Upper lobe of right lung (tissue), 1 donor: ENCODE measurements at regions not wholly inside any gene's neighbourhood (a gene's known extent, or its start where the extent isn't known, plus 50 kb on each side); places are given as distances from the start of the nearest gene placed in this dataset.
A peak's percentile ranks its signal among the peaks of the same experiment; 100 is the strongest.

Experiments used
- ATAC-seq: fragments of 200-7000 bp; cut with Tn5 transposase; one replicate; pipeline ENCODE4 v1.9.1; 2020; ENCODE audit warnings: mild to moderate bottlenecking, moderate library complexity
- DNase-seq: peaks from one replicate; pipeline ENCODE4 v3.0.0-alpha.2; 2020
- H3K27ac ChIP-seq: fragments of 200-600 bp; one replicate; pipeline ENCODE4 v1.8.0; 2022
- H3K27me3 ChIP-seq: fragments of 200-600 bp; one replicate; pipeline ENCODE4 v1.8.0; 2022; ENCODE audit warnings: mild to moderate bottlenecking
- H3K36me3 ChIP-seq: fragments of 200-600 bp; one replicate; pipeline ENCODE4 v1.8.0; 2022
- H3K4me1 ChIP-seq: fragments of 200-600 bp; one replicate; pipeline ENCODE4 v1.8.0; 2022
- H3K4me3 ChIP-seq: fragments of 200-600 bp; one replicate; pipeline ENCODE4 v1.8.0; 2022; ENCODE audit warnings: mild to moderate bottlenecking
- H3K9me3 ChIP-seq: fragments of 200-600 bp; one replicate; pipeline ENCODE4 v1.8.0; 2022
- intact Hi-C: fragments of 100-400 bp; cut with DNase I; formaldehyde crosslinking; loops from one replicate; pipeline ENCODE4 v1.11.0; 2022
- TF ChIP-seq, protein P1 (sequence below): fragments of 200-600 bp; IDR thresholded peaks from one replicate; pipeline ENCODE4 v1.8.0; 2022; ENCODE audit warnings: antibody characterized with exemption
- donor health status: DM: no; HTN: yes; CAD: no; lungs with severe emphysema.

DNA sequence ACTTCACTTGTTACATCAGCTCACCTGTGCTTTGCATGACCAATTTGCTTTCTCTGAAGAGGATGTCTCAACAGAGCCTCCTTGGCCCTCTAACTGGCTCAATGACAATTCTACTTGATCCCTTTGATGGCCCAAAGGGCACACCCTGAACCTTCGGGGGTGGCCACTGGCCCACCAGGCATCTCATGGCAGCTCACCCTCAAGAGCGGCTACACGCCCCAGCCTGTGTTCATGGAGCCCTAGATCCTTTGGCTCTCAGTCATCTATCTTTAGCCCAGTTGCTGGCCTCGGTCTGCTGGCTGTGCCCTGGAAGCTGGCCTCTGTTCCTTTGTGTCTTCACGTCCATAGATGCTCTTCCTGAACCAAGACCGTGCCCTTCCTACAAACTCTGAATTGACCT is 476.7 kb downstream of the NPHP4 start:
- Histone ChIP-seq H3K9me3 (no peaks in the 10 kb centered on the region), H3K4me3 (no peak overlapping the region), H3K27me3 (peaks cover 8% of the 10 kb centered on the region), H3K27ac (no peak overlapping the region), H3K4me1 (no peaks in the 10 kb centered on the region), H3K36me3 (no peaks in the 10 kb centered on the region)
- TF ChIP-seq, protein P1, sequence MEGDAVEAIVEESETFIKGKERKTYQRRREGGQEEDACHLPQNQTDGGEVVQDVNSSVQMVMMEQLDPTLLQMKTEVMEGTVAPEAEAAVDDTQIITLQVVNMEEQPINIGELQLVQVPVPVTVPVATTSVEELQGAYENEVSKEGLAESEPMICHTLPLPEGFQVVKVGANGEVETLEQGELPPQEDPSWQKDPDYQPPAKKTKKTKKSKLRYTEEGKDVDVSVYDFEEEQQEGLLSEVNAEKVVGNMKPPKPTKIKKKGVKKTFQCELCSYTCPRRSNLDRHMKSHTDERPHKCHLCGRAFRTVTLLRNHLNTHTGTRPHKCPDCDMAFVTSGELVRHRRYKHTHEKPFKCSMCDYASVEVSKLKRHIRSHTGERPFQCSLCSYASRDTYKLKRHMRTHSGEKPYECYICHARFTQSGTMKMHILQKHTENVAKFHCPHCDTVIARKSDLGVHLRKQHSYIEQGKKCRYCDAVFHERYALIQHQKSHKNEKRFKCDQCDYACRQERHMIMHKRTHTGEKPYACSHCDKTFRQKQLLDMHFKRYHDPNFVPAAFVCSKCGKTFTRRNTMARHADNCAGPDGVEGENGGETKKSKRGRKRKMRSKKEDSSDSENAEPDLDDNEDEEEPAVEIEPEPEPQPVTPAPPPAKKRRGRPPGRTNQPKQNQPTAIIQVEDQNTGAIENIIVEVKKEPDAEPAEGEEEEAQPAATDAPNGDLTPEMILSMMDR, result no peak
- DNase-seq, result no peak
- intact Hi-C loops, result loop anchor here (10.0 kb wide), 1 partner anchor 229 kb away; no protein-coding TSS in a partner anchor
- ATAC-seq, result no peak

DNA sequence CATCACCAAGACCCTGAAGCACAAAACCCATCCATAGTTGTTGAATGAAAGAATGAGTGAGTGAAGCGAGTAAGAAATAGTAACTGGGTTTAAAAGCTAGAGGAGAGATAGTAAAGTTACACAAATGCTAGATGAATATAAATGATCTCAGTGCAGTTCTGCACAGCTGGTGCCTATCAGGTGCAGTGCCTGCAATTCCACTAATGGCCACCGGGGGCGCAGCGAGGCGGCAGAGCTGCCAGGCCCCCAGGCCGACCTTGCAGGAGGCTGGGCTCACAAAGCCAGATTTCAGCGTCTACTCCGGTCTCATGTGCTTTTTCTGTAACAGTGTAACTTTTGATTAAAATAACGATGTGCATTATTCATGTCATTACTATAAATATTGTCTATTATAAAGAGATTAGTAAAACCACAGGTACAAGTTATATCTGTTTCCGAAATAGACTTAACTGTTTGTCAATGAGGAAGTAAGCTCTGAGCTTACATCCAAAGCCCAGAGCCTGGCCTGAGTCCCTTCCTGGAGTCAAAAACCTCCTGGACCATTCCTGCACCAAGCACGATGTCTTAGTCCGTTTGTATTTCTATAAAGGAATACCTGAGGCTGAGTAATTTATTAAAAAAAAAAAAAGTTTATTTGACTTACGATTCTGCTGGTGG is 477.6 kb downstream of the NPHP4 start:
- intact Hi-C loops, result loop anchor here (10.0 kb wide), 1 partner anchor 230 kb away; no protein-coding TSS in a partner anchor
- H3K36me3 ChIP-seq, result no peaks in the 10 kb centered on the region

DNA sequence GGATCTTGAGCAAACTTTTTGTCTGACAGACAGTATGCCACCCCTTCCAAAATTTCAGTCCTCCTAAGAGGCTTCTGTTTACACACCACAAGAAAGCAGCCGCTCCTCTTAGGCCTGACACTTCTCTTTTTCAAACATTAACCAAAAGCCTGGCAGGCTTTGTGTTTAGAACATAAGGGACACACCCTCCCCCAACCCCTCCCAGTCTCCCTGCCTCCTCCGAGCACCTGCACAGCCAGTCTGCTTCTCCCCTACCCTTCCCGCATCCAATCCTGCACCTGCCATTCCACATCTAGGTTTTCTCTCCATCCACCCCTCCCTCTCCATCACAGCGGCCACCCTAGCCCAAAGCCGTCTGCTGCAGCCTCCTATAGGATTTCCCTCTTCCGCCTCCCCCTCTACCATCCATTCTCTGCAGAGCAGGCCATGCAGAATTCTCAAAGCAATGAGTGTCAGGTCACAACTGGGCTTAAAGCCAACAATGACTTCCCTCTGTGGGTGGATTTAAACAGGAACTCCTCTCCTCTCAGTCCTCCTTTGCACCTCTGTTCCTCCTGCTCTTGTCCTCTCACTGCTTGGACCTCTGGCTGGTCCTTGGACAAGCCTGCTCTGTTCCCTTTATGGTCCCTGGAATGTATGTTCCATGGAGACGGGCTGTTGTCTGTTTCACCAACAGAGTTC is 478.2 kb downstream of the NPHP4 start:
- peaks cover 9% of the 10 kb centered on the region for H3K27me3 ChIP-seq
- H3K36me3 ChIP-seq, result no peaks in the 10 kb centered on the region
- intact Hi-C loops, result loop anchor here (10.0 kb wide), 1 partner anchor 231 kb away; no protein-coding TSS in a partner anchor
- H3K4me3 ChIP-seq, result no peak overlapping the region
- H3K27ac ChIP-seq, result no peak overlapping the region
- no peak for DNase-seq
- H3K4me1 ChIP-seq, result no peaks in the 10 kb centered on the region
- peak; percentile 71 for ATAC-seq
- H3K9me3 ChIP-seq, result no peaks in the 10 kb centered on the region
- TF ChIP-seq, protein P1, result no peak

More for the DNA sequence above, 477.6 kb downstream of the NPHP4 start:
- H3K27ac ChIP-seq, result no peak overlapping the region
- H3K4me1 ChIP-seq, result no peaks in the 10 kb centered on the region
- peak; percentile 81 for ATAC-seq
- no peak overlapping the region for H3K4me3 ChIP-seq
- peak; percentile 87 for DNase-seq
- TF ChIP-seq, protein P1, result peak; percentile 100
- no peaks in the 10 kb centered on the region for H3K9me3 ChIP-seq
- peaks cover 9% of the 10 kb centered on the region for H3K27me3 ChIP-seq

DNA sequence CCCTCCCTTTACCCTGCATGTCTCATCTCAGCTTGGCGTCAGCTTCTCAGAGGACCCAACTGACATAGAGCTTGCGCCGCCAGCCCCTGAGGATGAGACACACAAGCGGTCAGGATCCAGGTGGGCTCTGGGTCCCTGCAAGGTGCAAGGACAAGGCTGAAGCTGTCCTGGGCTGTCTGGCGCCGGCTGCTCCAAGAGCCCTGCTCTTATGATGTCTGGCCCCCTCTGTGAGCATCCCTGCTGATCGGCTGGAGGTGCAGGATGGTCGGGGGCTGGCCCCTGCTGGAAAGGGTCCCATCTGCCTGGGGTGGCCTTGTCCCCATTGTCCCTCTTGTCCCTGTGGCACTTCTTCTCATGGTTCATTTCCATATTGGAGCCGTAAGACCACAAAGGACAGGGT is 479.0 kb downstream of the NPHP4 start:
- TF ChIP-seq, protein P1, result no peak
- DNase-seq (no peak), ATAC-seq (no peak)
- H3K36me3 ChIP-seq, result no peaks in the 10 kb centered on the region
- H3K4me3 ChIP-seq, result no peak overlapping the region
- H3K27me3 ChIP-seq, result peaks cover 9% of the 10 kb centered on the region
- no peak overlapping the region for H3K27ac ChIP-seq
- intact Hi-C loops, result loop anchor here (10.0 kb wide), 1 partner anchor 232 kb away; no protein-coding TSS in a partner anchor
- no peaks in the 10 kb centered on the region for H3K9me3 ChIP-seq
- no peaks in the 10 kb centered on the region for H3K4me1 ChIP-seq

DNA sequence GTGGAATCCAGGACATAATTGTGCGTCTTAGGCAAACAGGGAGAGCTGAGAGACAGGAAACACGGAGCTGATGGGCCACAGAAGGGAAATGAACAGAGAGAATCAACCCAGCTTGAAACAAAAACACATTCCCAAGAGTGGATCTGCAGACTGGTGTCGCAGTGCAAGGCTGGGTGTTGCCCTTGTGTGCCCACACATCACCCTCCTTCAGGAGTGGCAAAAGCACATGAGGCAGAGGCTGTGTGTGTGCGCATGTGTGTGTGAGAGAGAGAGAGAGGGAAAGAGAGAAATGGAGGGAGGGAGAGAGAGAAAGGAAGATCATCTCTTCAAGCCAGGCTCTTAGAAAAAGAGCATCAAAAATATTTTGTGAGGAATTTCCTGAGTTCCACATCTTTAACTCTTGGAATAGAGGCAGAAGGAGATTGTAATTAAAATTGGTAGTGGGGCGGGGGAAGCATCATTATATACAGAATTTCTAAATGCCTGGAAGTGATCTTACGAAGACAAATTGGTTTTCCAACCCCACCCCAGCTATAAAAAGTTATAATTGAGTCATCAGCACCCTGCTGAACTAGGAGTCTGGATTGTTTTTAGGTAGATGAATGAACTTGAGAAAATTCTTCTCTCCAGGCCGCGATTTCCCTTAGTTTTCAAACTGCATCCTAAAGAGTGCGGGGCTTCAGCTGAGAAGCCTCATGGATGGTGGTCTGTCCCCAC is 480.7 kb downstream of the NPHP4 start:
- Histone ChIP-seq H3K4me1 (no peaks in the 10 kb centered on the region), H3K27me3 (peaks cover 22% of the 10 kb centered on the region), H3K9me3 (no peaks in the 10 kb centered on the region), H3K27ac (no peak overlapping the region), H3K4me3 (no peak overlapping the region), H3K36me3 (no peaks in the 10 kb centered on the region)
- intact Hi-C loops, result loop anchor here (10.0 kb wide), 1 partner anchor 233 kb away; no protein-coding TSS in a partner anchor
- ATAC-seq, result no peak
- TF ChIP-seq, protein P1, result no peak
- no peak for DNase-seq
